Activated T-cell treated with anti-CD3 and anti-CD28 coated beads, Interleukin-2, amount 50 U/mL, for 72 hours (primary cell): ENCODE measurements at regions not wholly inside any gene's neighbourhood (a gene's known extent, or its start where the extent isn't known, plus 50 kb on each side); places are given as distances from the start of the nearest gene placed in this dataset.
"Not testable (repeated sequence)": the region's sequence is repeated elsewhere in the genome, so short reads cannot be mapped to it uniquely, and the experiment has no call there.

Experiments
- ATAC-seq, 2 donors: fragments of 150-1000 bp; cut with Tn5 transposase; replicated peaks in 1 of 2; 2 replicates each; pipeline ENCODE4 v1.10.0; 2021; ENCODE audit warnings: moderate library complexity in 2 of 2, mild to moderate bottlenecking in 1 of 2
- DNase-seq, 2 donors: peaks; one replicate each; pipeline ENCODE4 v3.0.0; 2021 to 2022; ENCODE audit warnings: mixed read lengths in 1 of 2
- H3K27ac Mint-ChIP-seq: one replicate; pipeline ENCODE4 v1.8.0; 2022; ENCODE audit warnings: mild to moderate bottlenecking, moderate library complexity, mixed read lengths
- H3K27me3 Mint-ChIP-seq: one replicate; pipeline ENCODE4 v1.8.0; 2022; ENCODE audit warnings: low read depth, mixed read lengths
- H3K36me3 Mint-ChIP-seq, 2 donors: one replicate each; pipeline ENCODE4 v1.8.0; 2022; ENCODE audit warnings: mixed read lengths in 2 of 2, mild to moderate bottlenecking in 1 of 2; ENCODE audit not compliant: insufficient read depth in 2 of 2
- H3K4me1 Mint-ChIP-seq: one replicate; pipeline ENCODE4 v1.8.0; 2022; ENCODE audit warnings: low read depth, mixed read lengths
- H3K4me3 Mint-ChIP-seq, 2 donors: one replicate each; pipeline ENCODE4 v1.8.0; 2022; ENCODE audit warnings: mild to moderate bottlenecking in 2 of 2, mixed read lengths in 2 of 2, moderate library complexity in 2 of 2
- H3K9me3 Mint-ChIP-seq, 2 donors: one replicate each; pipeline ENCODE4 v1.8.0; 2022; ENCODE audit warnings: mixed read lengths in 2 of 2

DNA sequence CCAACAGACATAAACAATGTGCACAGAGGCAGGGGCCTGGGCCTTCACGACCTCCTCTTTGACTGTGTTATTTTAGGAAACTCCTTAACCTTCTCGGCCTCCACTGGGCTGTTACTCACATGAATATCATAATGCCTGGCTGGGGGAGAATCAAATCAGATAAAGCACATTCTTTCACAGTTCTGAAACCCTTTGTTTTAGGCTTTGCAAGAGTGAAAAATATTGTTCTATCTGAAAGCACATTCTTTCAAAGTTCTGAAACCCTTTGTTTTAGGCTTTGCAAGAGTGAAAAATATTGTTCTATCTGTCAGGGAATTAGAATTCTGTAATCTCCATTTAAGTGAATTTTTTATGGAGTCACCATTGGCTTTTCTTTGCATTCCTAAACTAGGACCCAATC is 50.7 kb upstream of the SYNDIG1 start:
- Mint-ChIP-seq H3K27me3 (no peaks in the 10 kb centered on the region), H3K9me3 (peaks cover 1 to 4% of the 10 kb centered on the region in 2 donors), H3K36me3 (peaks cover 0 to 2% of the 10 kb centered on the region in 2 donors), H3K4me1 (no peaks in the 10 kb centered on the region), H3K27ac (no peak overlapping the region), H3K4me3 (no peak overlapping the region)
- DNase-seq (no peak), ATAC-seq (no peak)

DNA sequence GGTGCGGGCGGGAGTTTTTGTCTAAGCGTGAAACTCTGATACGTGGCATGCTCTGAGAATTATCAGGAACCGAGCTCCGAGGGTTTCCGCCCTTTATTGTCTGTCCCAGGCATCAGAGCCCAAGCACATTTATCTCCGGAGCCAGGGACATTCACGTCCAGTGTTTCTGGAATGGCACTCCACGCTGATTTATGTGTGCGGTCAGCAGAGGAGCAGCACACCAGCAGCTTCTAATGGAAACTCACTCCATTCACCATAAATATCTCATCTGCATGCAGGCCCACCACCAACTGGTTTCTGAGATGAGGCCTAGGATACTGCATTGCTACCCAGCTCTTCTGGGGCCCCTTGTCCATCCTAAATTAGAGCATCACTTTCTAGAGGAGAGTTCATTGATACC is 51.9 kb upstream of the SYNDIG1 start:
- Mint-ChIP-seq H3K27ac (no peak overlapping the region), H3K27me3 (no peaks in the 10 kb centered on the region), H3K4me3 (no peak overlapping the region), H3K36me3 (peaks cover 0 to 2% of the 10 kb centered on the region in 2 donors), H3K9me3 (peaks cover 1 to 4% of the 10 kb centered on the region in 2 donors), H3K4me1 (no peaks in the 10 kb centered on the region)
- ATAC-seq (no peak), DNase-seq (no peak)

DNA sequence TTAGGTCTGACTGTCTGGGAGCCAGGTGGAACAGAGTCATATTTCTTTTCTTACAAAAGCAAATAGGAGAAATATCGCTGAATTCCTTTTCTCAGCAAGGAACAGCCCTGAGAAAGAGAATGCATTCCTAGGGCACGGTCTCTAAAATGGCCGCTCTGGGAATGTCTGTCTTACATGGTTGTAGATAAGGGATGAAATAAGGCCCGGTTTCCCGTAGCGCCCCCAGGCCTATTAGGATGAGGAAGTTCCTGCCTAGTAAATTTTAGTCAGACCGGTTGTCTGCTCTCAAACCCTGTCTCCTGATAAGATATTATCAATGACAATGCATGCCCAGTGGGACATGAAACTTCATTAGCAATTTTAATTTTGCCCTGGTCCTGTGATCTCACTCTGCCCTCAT is 54.0 kb upstream of the SYNDIG1 start:
- DNase-seq, H3K27ac Mint-ChIP-seq, ATAC-seq, H3K9me3 Mint-ChIP-seq, H3K4me1 Mint-ChIP-seq, H3K27me3 Mint-ChIP-seq, H3K36me3 Mint-ChIP-seq, H3K4me3 Mint-ChIP-seq: not testable (repeated sequence)

DNA sequence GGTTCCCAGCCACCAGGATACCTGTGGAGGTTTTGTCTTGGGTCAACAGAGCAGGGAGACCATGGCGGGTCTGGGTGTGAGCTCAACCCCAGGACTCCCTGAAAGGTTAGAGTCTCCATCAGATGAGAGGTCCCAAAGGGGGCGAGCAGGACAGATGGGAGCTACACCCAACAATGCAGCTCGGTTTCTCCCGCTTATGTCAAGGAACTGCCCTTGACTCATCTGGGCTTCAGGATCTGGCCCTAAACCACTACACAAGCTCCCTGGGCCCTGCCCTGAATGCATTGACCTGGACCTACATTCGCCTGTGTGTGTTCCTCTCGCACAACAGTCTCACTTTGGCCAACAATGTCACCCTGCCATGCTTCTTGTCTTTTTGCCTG is 57.6 kb upstream of the SYNDIG1 start:
- H3K27ac Mint-ChIP-seq: no peak overlapping the region
- no peak overlapping the region for H3K4me3 Mint-ChIP-seq
- H3K36me3 Mint-ChIP-seq: peaks cover 0 to under 1% of the 10 kb centered on the region in 2 donors
- ATAC-seq (no peak), DNase-seq (no peak)
- no peaks in the 10 kb centered on the region for H3K27me3 Mint-ChIP-seq
- H3K9me3 Mint-ChIP-seq: peaks cover under 1 to 4% of the 10 kb centered on the region in 2 donors
- H3K4me1 Mint-ChIP-seq: peaks cover 17% of the 10 kb centered on the region

DNA sequence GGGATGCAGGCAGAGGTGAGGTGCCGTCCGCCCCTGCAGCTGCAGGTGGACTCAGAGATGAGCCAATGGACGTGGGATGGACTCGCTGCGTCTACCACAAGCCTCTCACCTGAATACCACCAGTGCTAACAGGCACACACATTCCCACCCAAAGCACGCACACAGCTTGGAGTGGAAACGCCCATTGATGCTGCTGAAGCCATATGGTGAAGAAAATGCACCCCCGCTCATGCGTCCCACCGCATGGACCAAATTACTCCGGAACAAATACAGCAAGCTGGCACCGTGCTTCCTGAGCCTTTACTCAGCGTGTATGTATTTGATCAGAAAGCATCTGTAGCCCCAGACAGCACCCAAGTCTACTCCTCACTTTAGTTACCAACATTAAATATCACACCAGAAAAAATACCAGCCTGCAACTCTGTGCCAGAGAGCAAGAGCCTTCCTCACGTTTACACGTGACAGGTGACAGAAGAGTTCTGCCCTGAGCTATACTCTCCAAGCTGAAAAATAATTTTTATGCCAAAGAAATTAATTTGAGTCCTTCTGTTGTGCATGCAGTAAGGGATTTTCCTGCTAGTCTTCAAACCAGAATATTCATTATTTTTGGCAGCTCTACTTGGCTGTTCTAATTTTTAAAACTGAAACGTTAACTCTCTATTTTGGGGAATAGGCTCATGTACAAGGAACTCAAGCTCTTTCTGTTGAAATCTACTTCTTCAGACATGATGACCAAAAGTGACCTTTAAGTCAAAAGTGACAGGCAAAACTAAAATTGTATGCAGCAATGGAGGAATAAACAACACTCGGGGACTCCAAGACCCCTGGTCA is 58.2 kb upstream of the SYNDIG1 start:
- H3K4me1 Mint-ChIP-seq: peaks cover 23% of the 10 kb centered on the region
- H3K4me3 Mint-ChIP-seq: no peak overlapping the region
- H3K27me3 Mint-ChIP-seq: no peaks in the 10 kb centered on the region
- no peak overlapping the region for H3K27ac Mint-ChIP-seq
- ATAC-seq (no peak), DNase-seq (no peak)
- H3K9me3 Mint-ChIP-seq: peaks cover 0 to 4% of the 10 kb centered on the region in 2 donors
- H3K36me3 Mint-ChIP-seq: no peaks in the 10 kb centered on the region

DNA sequence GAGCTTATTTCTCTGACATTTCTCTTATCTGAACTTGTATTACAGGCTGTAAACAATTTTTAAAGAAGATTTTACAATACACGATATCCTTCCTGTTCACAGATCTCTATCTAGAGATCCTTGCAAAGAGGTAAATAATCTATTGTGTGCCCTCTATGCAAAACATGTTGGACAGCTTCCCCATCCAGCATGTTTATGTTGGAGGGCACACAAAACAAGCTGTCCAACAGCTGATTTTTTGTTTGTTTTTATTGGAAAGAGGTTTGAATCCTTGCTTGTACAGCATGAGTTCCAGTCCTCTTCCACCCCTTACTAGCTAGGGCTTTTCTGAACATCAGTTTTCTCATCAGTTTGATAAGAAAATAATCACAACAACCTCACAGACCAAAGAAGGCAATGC is 62.3 kb upstream of the SYNDIG1 start:
- ATAC-seq (no peak), DNase-seq (no peak)
- Mint-ChIP-seq H3K4me3 (peak overlapping the region in 1 of 2 donors; percentile 21), H3K27ac (peak overlapping the region; percentile 42), H3K4me1 (peaks cover 30% of the 10 kb centered on the region), H3K9me3 (no peaks in the 10 kb centered on the region), H3K36me3 (no peaks in the 10 kb centered on the region), H3K27me3 (no peaks in the 10 kb centered on the region)

DNA sequence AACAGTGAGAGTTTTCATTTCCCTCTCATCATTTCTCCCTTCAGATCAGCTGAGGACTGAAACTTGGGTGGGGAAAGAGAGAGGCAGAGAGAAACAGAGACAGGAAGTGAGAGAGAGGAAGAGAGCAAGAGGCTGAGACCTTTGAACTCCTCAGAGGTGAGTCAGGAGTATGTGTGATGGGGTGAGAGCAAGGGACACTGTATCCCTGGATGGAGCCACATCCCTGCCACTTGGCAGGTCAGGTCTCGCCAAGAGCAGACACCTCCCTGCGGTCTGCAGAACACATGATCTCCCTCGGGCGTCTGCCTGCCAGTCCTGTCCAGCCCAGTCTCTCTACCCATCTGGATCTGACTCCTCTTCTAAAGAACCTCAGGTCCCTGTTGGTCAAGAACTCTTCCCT is 62.7 kb upstream of the SYNDIG1 start:
- peak; percentile 70 to 83 for ATAC-seq
- no peak for DNase-seq
- Mint-ChIP-seq H3K27me3 (no peaks in the 10 kb centered on the region), H3K27ac (peak overlapping the region; percentile 68), H3K36me3 (no peaks in the 10 kb centered on the region), H3K4me3 (peak overlapping the region; percentile 21 to 26), H3K9me3 (no peaks in the 10 kb centered on the region), H3K4me1 (peaks cover 30% of the 10 kb centered on the region)

DNA sequence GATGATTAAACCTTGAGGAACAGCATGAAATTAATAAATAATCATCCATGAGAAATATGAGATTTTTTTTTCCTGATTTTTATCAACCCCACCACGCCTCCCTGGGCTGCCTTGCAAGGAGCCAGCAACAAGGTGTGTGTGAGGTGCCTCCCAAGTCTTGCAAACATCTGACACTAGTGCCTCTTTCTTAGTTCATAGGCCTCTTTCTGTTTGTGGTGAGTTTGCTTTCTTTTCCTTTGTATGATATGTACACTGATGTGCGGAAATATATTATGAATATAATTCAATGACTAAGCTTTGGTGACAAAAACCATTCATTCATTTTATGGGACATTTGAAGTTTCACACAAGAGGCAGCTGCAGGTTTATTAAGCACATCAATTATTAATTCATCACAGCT is 63.2 kb upstream of the SYNDIG1 start:
- DNase-seq (no peak), ATAC-seq (peak; percentile 44 to 82)
- H3K9me3 Mint-ChIP-seq: no peaks in the 10 kb centered on the region
- H3K27ac Mint-ChIP-seq: peak overlapping the region; percentile 68
- H3K36me3 Mint-ChIP-seq: no peaks in the 10 kb centered on the region
- H3K4me1 Mint-ChIP-seq: peaks cover 30% of the 10 kb centered on the region
- H3K4me3 Mint-ChIP-seq: peak overlapping the region; percentile 21 to 26
- no peaks in the 10 kb centered on the region for H3K27me3 Mint-ChIP-seq

DNA sequence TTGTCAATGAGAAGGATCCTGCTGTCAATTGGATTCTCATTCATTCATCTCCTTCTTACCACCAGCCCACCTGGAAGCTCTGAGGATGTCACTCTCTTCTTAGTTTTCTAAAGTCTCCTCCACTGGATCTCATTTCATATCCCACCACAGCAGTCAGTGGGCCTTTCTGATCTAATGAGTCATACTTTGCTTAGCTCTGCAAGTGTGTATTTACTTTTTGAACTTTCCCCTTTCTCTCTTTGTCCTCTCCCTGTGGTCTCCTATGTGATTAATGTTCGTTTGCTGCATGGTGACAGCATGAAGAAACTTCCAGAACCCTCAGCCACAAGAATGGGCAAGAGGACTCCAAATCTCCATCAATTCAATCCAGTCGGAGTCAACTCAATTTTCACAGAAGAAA is 63.6 kb upstream of the SYNDIG1 start:
- H3K27ac Mint-ChIP-seq: no peak overlapping the region
- DNase-seq: no peak

DNA sequence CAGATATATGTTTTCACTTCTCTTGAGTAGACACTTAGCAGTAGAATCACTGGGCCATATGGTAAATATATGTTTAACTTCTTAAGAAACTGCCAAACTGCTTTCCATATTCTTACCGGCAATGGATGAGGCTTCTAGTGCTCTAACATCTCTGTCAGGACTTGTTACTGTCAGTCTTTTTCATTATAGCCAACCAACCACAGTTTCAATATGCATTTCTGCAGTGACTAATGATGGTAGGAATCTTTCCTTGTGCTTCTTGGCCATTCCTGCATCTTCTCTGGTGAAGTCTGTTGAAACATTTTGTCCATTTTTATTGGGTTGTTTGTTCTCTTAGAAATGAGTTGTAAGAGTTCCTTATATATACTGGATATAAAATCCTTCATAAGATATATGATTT is 66.0 kb upstream of the SYNDIG1 start:
- DNase-seq (no peak), ATAC-seq (no peak)
- Mint-ChIP-seq H3K4me1 (peaks cover 24% of the 10 kb centered on the region), H3K27me3 (no peaks in the 10 kb centered on the region), H3K4me3 (no peak overlapping the region), H3K27ac (no peak overlapping the region), H3K36me3 (peaks cover 0 to 3% of the 10 kb centered on the region in 2 donors), H3K9me3 (peaks cover 8% of the 10 kb centered on the region in 2 donors)

More for the DNA sequence above, 63.6 kb upstream of the SYNDIG1 start:
- H3K36me3 Mint-ChIP-seq: no peaks in the 10 kb centered on the region
- H3K27me3 Mint-ChIP-seq: no peaks in the 10 kb centered on the region
- peaks cover 30% of the 10 kb centered on the region for H3K4me1 Mint-ChIP-seq
- H3K9me3 Mint-ChIP-seq: peaks cover 0 to 1% of the 10 kb centered on the region in 2 donors
- H3K4me3 Mint-ChIP-seq: peak overlapping the region in 1 of 2 donors; percentile 21
- ATAC-seq: peak in 1 of 2 donors; percentile 60

DNA sequence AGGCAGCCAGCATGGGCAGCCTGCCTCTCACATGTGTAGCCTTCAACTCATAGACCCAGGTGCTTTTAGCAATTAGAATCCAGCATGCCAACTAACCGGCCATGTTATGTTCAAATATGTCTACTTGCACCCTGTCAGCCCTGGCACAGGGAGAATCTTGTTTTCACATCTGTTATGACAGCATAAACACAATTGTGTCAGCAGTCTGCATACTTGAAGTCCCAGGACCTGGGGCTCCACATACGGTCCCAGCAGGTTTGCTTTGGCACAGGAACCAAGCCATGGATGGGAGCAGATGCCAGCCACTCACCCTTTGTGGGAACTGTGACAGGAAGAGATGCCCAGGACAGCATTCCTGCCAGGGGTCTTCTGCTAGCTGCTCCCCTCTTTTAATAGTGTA is 67.2 kb upstream of the SYNDIG1 start:
- no peak overlapping the region for H3K4me3 Mint-ChIP-seq

DNA sequence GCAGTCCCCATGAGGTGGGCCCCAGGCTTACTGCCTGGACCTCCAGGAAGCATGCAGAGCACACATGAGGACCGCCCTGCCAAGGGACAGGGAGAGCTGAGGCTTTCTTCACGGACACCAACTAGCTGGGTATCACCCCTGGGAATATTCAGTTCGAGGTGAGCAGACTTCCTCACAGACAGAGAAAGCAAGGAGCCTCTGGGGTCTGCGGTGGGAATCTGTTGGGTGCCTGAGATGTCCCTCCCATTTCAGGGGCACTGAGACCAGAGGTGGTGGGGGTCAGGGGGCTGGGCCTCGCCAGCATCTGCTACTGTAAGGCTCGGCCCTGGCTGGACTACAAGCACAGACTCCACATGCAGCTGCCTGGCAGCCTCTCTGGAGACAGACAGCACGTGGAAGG is 74.3 kb upstream of the SYNDIG1 start:
- Mint-ChIP-seq H3K4me3 (no peak overlapping the region), H3K36me3 (peaks cover 0 to 3% of the 10 kb centered on the region in 2 donors), H3K9me3 (peaks cover 6 to 12% of the 10 kb centered on the region in 2 donors), H3K27ac (no peak overlapping the region), H3K27me3 (no peaks in the 10 kb centered on the region), H3K4me1 (peaks cover 7% of the 10 kb centered on the region)
- DNase-seq (no peak), ATAC-seq (no peak)

More for the DNA sequence above, 67.2 kb upstream of the SYNDIG1 start:
- no peak for ATAC-seq
- H3K27ac Mint-ChIP-seq: no peak overlapping the region
- peaks cover 8 to 12% of the 10 kb centered on the region in 2 donors for H3K9me3 Mint-ChIP-seq
- peaks cover 0 to 3% of the 10 kb centered on the region in 2 donors for H3K36me3 Mint-ChIP-seq
- no peak for DNase-seq
- peaks cover 17% of the 10 kb centered on the region for H3K4me1 Mint-ChIP-seq
- H3K27me3 Mint-ChIP-seq: no peaks in the 10 kb centered on the region

DNA sequence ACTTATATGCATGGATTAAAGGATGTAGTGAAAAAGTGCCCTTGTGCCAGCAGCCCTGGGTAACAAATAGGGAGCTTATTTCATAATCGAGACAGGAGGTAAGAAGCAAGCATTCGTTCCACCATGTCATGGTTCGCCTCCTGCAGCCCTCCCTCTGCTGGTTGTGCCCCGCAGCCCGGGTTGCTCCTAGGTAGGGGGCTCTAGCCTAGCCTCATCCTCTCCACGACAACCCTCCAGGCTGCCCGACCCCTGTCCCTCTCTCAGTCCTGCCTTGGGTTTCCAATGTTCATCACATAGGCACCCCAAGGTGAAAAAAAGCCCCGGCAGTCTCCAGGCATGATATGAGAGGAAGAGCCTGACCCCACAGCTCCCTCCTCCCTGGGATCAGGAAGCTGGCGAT is 75.5 kb upstream of the SYNDIG1 start:
- H3K27me3 Mint-ChIP-seq: no peaks in the 10 kb centered on the region
- H3K36me3 Mint-ChIP-seq: no peaks in the 10 kb centered on the region
- H3K9me3 Mint-ChIP-seq: peaks cover 4 to 8% of the 10 kb centered on the region in 2 donors
- DNase-seq (no peak), ATAC-seq (no peak)
- no peak overlapping the region for H3K4me3 Mint-ChIP-seq
- H3K27ac Mint-ChIP-seq: no peak overlapping the region
- peaks cover 20% of the 10 kb centered on the region for H3K4me1 Mint-ChIP-seq

DNA sequence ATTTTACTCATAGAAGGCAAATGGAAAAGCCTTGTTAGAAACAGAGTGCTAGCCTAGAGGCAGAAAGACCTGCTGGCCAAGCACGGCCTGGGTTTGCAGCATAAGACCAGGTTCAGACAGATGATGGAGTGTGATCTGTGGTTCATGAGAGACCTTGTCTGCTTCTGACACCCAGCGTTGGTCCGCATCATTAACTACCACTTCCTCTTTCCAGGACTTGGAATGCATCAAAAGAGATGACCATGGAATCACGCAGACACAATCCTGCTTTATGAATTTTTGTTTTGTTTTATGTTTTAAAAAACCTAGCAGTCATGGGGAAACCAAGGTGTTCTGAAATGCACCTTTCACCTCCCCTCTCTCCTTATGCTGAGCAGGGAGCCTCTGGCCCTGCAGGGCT is 76.8 kb upstream of the SYNDIG1 start:
- Mint-ChIP-seq H3K27me3 (no peaks in the 10 kb centered on the region), H3K27ac (no peak overlapping the region), H3K36me3 (no peaks in the 10 kb centered on the region), H3K9me3 (peaks cover 1 to 4% of the 10 kb centered on the region in 2 donors), H3K4me3 (no peak overlapping the region), H3K4me1 (peaks cover 26% of the 10 kb centered on the region)
- DNase-seq: no peak
- no peak for ATAC-seq
